GM23248 (cell line): ENCODE measurements at regions not wholly inside any gene's neighbourhood (a gene's known extent, or its start where the extent isn't known, plus 50 kb on each side); places are given as distances from the start of the nearest gene placed in this dataset. TPM values are rescaled to one million over a fixed set of nuclear protein-coding genes. Genes with fewer than 3 reads are reported as not detected.
A peak's percentile ranks its signal among the peaks of the same experiment; 100 is the strongest.

Source experiments
- DNase-seq: peaks from one replicate; pipeline ENCODE4 v3.0.0-alpha.2; 2015
- H2AFZ ChIP-seq: fragments of 200-600 bp; sonication (generic); 2 replicates; pipeline ENCODE4 v1.6.1; 2016; ENCODE audit warnings: antibody characterized with exemption
- H3F3A ChIP-seq: fragments of 200-600 bp; sonication (generic); 2 replicates; pipeline ENCODE4 v1.6.1; 2016; ENCODE audit warnings: mild to moderate bottlenecking, antibody characterized with exemption, mixed run types; ENCODE audit not compliant: insufficient read depth
- H3K27ac ChIP-seq: fragments of 200-600 bp; sonication (generic); 2 replicates; pipeline ENCODE4 v1.5.1; 2016; ENCODE audit warnings: mild to moderate bottlenecking
- H3K27me3 ChIP-seq: fragments of 200-600 bp; sonication (generic); replicated peaks from 2 replicates; pipeline ENCODE4 v1.6.1; 2016; ENCODE audit warnings: mild to moderate bottlenecking; ENCODE audit not compliant: insufficient read depth
- H3K36me3 ChIP-seq: fragments of 200-600 bp; sonication (generic); 2 replicates; pipeline ENCODE4 v1.6.1; 2016; ENCODE audit warnings: low read depth, mild to moderate bottlenecking
- H3K4me1 ChIP-seq: fragments of 200-600 bp; sonication (generic); 2 replicates; pipeline ENCODE4 v1.6.1; 2016; ENCODE audit warnings: mild to moderate bottlenecking; ENCODE audit not compliant: insufficient read depth
- H3K4me2 ChIP-seq: fragments of 200-600 bp; sonication (generic); one replicate; pipeline ENCODE4 v1.6.1; 2016; ENCODE audit warnings: mild to moderate bottlenecking; ENCODE audit not compliant: unreplicated experiment
- H3K4me3 ChIP-seq: fragments of 200-600 bp; sonication (generic); 2 replicates; pipeline ENCODE4 v1.5.1; 2016; ENCODE audit warnings: mild to moderate bottlenecking
- H3K79me2 ChIP-seq: fragments of 200-600 bp; sonication (generic); 2 replicates; pipeline ENCODE4 v1.6.1; 2016; ENCODE audit warnings: mild to moderate bottlenecking; ENCODE audit not compliant: insufficient read depth
- H3K9ac ChIP-seq: fragments of 200-600 bp; sonication (generic); 2 replicates; pipeline ENCODE4 v1.6.1; 2016; ENCODE audit warnings: mild to moderate bottlenecking
- H3K9me2 ChIP-seq: fragments of 200-600 bp; sonication (generic); 2 replicates; pipeline ENCODE4 v1.6.1; 2016; ENCODE audit warnings: mixed run types, mild to moderate bottlenecking, moderate library complexity; ENCODE audit not compliant: insufficient read depth
- H3K9me3 ChIP-seq: fragments of 200-600 bp; sonication (generic); one replicate; pipeline ENCODE4 v1.6.1; 2017; ENCODE audit warnings: low read depth
- H4K20me1 ChIP-seq: fragments of 200-600 bp; sonication (generic); 2 replicates; pipeline ENCODE4 v1.6.0; 2016; ENCODE audit not compliant: insufficient read depth
- EZH2 ChIP-seq: fragments of 200-600 bp; sonication (generic); IDR thresholded peaks from 2 replicates; pipeline ENCODE4 v1.6.1; 2018; ENCODE audit warnings: antibody characterized with exemption, mild to moderate bottlenecking; ENCODE audit not compliant: insufficient read depth, poor library complexity, severe bottlenecking
- EZH2phosphoT487 ChIP-seq: fragments of 200-600 bp; sonication (generic); IDR thresholded peaks from 2 replicates; pipeline ENCODE4 v1.6.1; 2018; ENCODE audit warnings: antibody characterized with exemption, moderate library complexity, mild to moderate bottlenecking, low read depth; ENCODE audit not compliant: insufficient read depth
- WGBS, 2 experiments: methylation state at CpG; one replicate each; pipeline ENCODE4 v1.1.6; 2015 to 2017; ENCODE audit warnings: low lambda C conversion rate in 2 of 2, low coverage in 1 of 2; ENCODE audit errors: missing lambda C conversion rate in 2 of 2; 5-methylcytosine and 5-hydroxymethylcytosine counted together
- in situ Hi-C: fragments of 300-500 bp; cut with MboI; formaldehyde crosslinking; loops from 2 replicates; pipeline ENCODE4 v1.15.0; 2020
- small RNA-seq: library from RNA; depleted of rRNA; stranded (forward); fragments of <200 nt; gene quantifications from one replicate; pipeline ENCODE3, GENCODE V24; 2014; ENCODE audit warnings: low read depth, low replicate concordance

GRCh38 chr5:69043655-69043996, 50.2 kb upstream of the SLC30A5 start:
- Histone ChIP-seq H3K9me2 (no peaks in the 10 kb centered on the region), H3K36me3 (no peaks in the 10 kb centered on the region), H3F3A (no peaks in the 10 kb centered on the region), H3K9ac (peak overlapping the region; percentile 70), H4K20me1 (no peaks in the 10 kb centered on the region), H3K79me2 (no peaks in the 10 kb centered on the region), H3K4me3 (peak overlapping the region; percentile 88), H3K27ac (no peak overlapping the region), H3K27me3 (no peaks in the 10 kb centered on the region), H2AFZ (peak overlapping the region; percentile 90), H3K9me3 (no peaks in the 10 kb centered on the region), H3K4me1 (no peaks in the 10 kb centered on the region), H3K4me2 (peak overlapping the region; percentile 83)
- WGBS, 2 experiments = 13 to 22% methylated on average over 2 of the region's 2 CpGs
- in situ Hi-C loops = no loop called here
- TF ChIP-seq EZH2 (no peak), EZH2phosphoT487 (no peak)
- DNase-seq = peak; percentile 55

Small RNA genes lying in the stretch of these regions (small RNA-seq; reads per million reads assigned to genes)
- not detected for gene RF00096
- not detected for gene RN7SKP251
- gene VWA8P1 = not detected
